H9 (cell line): ENCODE measurements at regions not wholly inside any gene's neighbourhood (a gene's known extent, or its start where the extent isn't known, plus 50 kb on each side); places are given as distances from the start of the nearest gene placed in this dataset.

Experiments
- DNase-seq: peaks from one replicate; pipeline ENCODE4 v3.0.0-alpha.2; 2017
- H2AFZ ChIP-seq: one replicate; pipeline ENCODE4 v1.6.1; 2013; ENCODE audit warnings: mild to moderate bottlenecking, low read length, control low read depth, moderate library complexity
- H2AK5ac ChIP-seq: 2 replicates; pipeline ENCODE4 v1.6.1; 2013; ENCODE audit warnings: low read length, control low read depth, mixed read lengths; ENCODE audit not compliant: insufficient read length
- H2BK120ac ChIP-seq: one replicate; pipeline ENCODE4 v1.6.1; 2013; ENCODE audit warnings: low read depth, mild to moderate bottlenecking, low read length, control low read depth, inconsistent platforms; ENCODE audit not compliant: poor library complexity, severe bottlenecking
- H2BK12ac ChIP-seq: 2 replicates; pipeline ENCODE4 v1.6.1; 2013; ENCODE audit warnings: low read length, control low read depth, mixed read lengths, low read depth; ENCODE audit not compliant: insufficient read length
- H2BK15ac ChIP-seq: 2 replicates; pipeline ENCODE4 v1.6.1; 2013; ENCODE audit warnings: low read depth, low read length, control low read depth
- H2BK20ac ChIP-seq: one replicate; pipeline ENCODE4 v1.6.1; 2013; ENCODE audit warnings: low read depth, mild to moderate bottlenecking, low read length, control low read depth, inconsistent platforms; ENCODE audit not compliant: poor library complexity, severe bottlenecking
- H2BK5ac ChIP-seq: 2 replicates; pipeline ENCODE4 v1.6.1; 2013; ENCODE audit warnings: low read length, control low read depth, mixed read lengths; ENCODE audit not compliant: insufficient read length
- H3K14ac ChIP-seq: 2 replicates; pipeline ENCODE4 v1.6.1; 2013; ENCODE audit warnings: low read length, control low read depth; ENCODE audit not compliant: insufficient read depth
- H3K18ac ChIP-seq: 2 replicates; pipeline ENCODE4 v1.6.1; 2013; ENCODE audit warnings: low read depth, mild to moderate bottlenecking, mixed read lengths, low read length, control low read depth; ENCODE audit not compliant: insufficient read length
- H3K23ac ChIP-seq: 2 replicates; pipeline ENCODE4 v1.6.1; 2013; ENCODE audit warnings: low read length, control low read depth, mixed read lengths, low read depth; ENCODE audit not compliant: insufficient read length
- H3K23me2 ChIP-seq: 2 replicates; pipeline ENCODE4 v1.6.1; 2013; ENCODE audit warnings: low read depth, mild to moderate bottlenecking, mixed read lengths, low read length, control low read depth; ENCODE audit not compliant: insufficient read length, poor library complexity, severe bottlenecking
- H3K27ac ChIP-seq: 2 replicates; pipeline ENCODE4 v1.5.1; 2013; ENCODE audit warnings: low read length, control low read depth, mixed read lengths, low read depth; ENCODE audit not compliant: insufficient read length
- H3K27me3 ChIP-seq: 2 replicates; pipeline ENCODE4 v1.6.1; 2013; ENCODE audit warnings: low read length, control low read depth, inconsistent platforms; ENCODE audit not compliant: insufficient read depth
- H3K4ac ChIP-seq: 2 replicates; pipeline ENCODE4 v1.6.1; 2013; ENCODE audit warnings: low read depth, mild to moderate bottlenecking, control low read depth, inconsistent platforms, low read length, moderate library complexity
- H3K4me1 ChIP-seq: 2 replicates; pipeline ENCODE4 v1.6.1; 2013; ENCODE audit warnings: low read length, control low read depth, inconsistent platforms; ENCODE audit not compliant: insufficient read depth
- H3K4me2 ChIP-seq: 2 replicates; pipeline ENCODE4 v1.6.1; 2013; ENCODE audit warnings: low read length, control low read depth, mixed read lengths; ENCODE audit not compliant: insufficient read length, insufficient read depth
- H3K56ac ChIP-seq: 2 replicates; pipeline ENCODE4 v1.6.1; 2013; ENCODE audit warnings: low read depth, mild to moderate bottlenecking, mixed read lengths, low read length, control low read depth; ENCODE audit not compliant: insufficient read length
- H3K79me1 ChIP-seq: 2 replicates; pipeline ENCODE4 v1.6.1; 2013; ENCODE audit warnings: low read depth, mild to moderate bottlenecking, moderate library complexity, low read length, control low read depth, inconsistent platforms; ENCODE audit not compliant: insufficient read depth, poor library complexity, severe bottlenecking
- H3K79me2 ChIP-seq: 2 replicates; pipeline ENCODE4 v1.6.1; 2013; ENCODE audit warnings: low read length, control low read depth, inconsistent platforms; ENCODE audit not compliant: insufficient read depth
- H3K9ac ChIP-seq: 2 replicates; pipeline ENCODE4 v1.6.1; 2013; ENCODE audit warnings: low read length, control low read depth, mixed read lengths; ENCODE audit not compliant: insufficient read length; ENCODE audit errors: extremely low read depth
- H3K9me3 ChIP-seq: one replicate; pipeline ENCODE4 v1.6.1; 2013; ENCODE audit warnings: low read depth, low read length, inconsistent platforms; ENCODE audit not compliant: control insufficient read depth
- H3T11ph ChIP-seq: one replicate; pipeline ENCODE4 v1.6.1; 2013; ENCODE audit warnings: mild to moderate bottlenecking, low read length, control low read depth, inconsistent platforms
- H4K20me1 ChIP-seq: one replicate; pipeline ENCODE4 v1.6.1; 2013; ENCODE audit not compliant: control insufficient read depth, insufficient read length, insufficient read depth
- H4K5ac ChIP-seq: 2 replicates; pipeline ENCODE4 v1.6.1; 2013; ENCODE audit warnings: low read depth, mild to moderate bottlenecking, mixed read lengths, low read length, control low read depth; ENCODE audit not compliant: insufficient read length
- H4K8ac ChIP-seq: replicated peaks from 2 replicates; pipeline ENCODE4 v1.6.1; 2013; ENCODE audit warnings: low read length, control low read depth, mixed read lengths, low read depth; ENCODE audit not compliant: insufficient read length
- H4K91ac ChIP-seq: 2 replicates; pipeline ENCODE4 v1.6.1; 2013; ENCODE audit warnings: low read depth, mild to moderate bottlenecking, moderate library complexity, mixed read lengths, low read length, control low read depth; ENCODE audit not compliant: insufficient read length
- H3K27ac Mint-ChIP-seq, 3 experiments: 2 replicates in 2 of 3; 3 replicates in 1 of 3; pipeline ENCODE4 v1.8.0; 2020 to 2021; ENCODE audit warnings: mixed read lengths in 3 of 3, mild to moderate bottlenecking in 1 of 3, moderate library complexity in 1 of 3
- H3K27me3 Mint-ChIP-seq: 2 replicates; pipeline ENCODE4 v1.8.0; 2021; ENCODE audit warnings: low read depth, mild to moderate bottlenecking, moderate library complexity, mixed read lengths
- H3K36me3 Mint-ChIP-seq, 3 experiments: 2 replicates in 2 of 3; 3 replicates in 1 of 3; pipeline ENCODE4 v1.8.0; 2020 to 2021; ENCODE audit warnings: low read depth in 3 of 3, mixed read lengths in 3 of 3; ENCODE audit not compliant: insufficient read depth in 1 of 3
- H3K4me1 Mint-ChIP-seq, 2 experiments: 2 replicates each; pipeline ENCODE4 v1.8.0; 2020; ENCODE audit warnings: mixed read lengths in 2 of 2
- H3K4me3 Mint-ChIP-seq, 2 experiments: 2 replicates in 1 of 2; 3 replicates in 1 of 2; pipeline ENCODE4 v1.8.0; 2020 to 2021; ENCODE audit warnings: mild to moderate bottlenecking in 2 of 2, mixed read lengths in 2 of 2, moderate library complexity in 1 of 2
- H3K9me3 Mint-ChIP-seq, 2 experiments: 2 replicates in 1 of 2; 3 replicates in 1 of 2; pipeline ENCODE4 v1.8.0; 2020; ENCODE audit warnings: mild to moderate bottlenecking in 2 of 2, mixed read lengths in 2 of 2, moderate library complexity in 1 of 2
- CTCF ChIP-seq: fragments of 200-600 bp; sonication (generic); conservative IDR thresholded peaks from 3 replicates; pipeline ENCODE4 v1.8.0; 2021; ENCODE audit warnings: antibody characterized with exemption, mild to moderate bottlenecking
- WGBS: extraction: QIAGEN DNeasy Blood & Tissue Kit; methylation state at CpG from one replicate; pipeline ENCODE4 v1.1.7; 2013; ENCODE audit warnings: missing lambda C conversion rate, low lambda C conversion rate, mixed read lengths; ENCODE audit not compliant: insufficient read length; ENCODE audit errors: extremely low coverage; 5-methylcytosine and 5-hydroxymethylcytosine counted together

DNA sequence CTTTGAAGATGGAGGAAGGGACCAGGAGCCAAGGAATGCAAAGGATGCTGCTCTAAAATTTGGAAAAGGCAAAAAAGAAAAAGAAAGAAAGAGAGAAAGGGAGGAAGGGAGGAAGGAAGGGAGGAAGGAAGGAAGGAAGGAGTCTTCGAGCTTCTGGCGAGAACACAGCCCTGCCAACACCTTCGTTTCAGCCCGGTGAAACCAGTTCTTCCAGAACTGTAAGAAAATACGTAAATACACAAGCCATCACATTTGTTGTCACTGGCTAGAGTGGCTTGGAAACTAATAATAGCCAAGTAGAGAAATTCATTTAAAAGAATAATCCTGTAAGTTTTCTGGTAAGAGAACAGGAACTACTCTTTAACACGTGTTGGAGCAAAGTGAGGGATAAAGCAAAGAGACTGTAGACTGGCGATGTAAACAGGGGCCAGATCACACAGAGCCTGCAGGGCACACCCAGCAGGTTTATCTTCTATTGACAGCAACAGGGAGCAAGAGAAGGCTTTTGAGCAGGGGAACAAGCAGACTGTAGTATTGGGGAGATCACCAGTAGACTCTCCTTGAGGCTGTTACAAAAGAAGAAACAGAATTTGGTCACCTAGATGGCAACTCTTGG, 188.7 kb upstream of the MPHOSPH6 start:
- no peaks in the 10 kb centered on the region for H3K4me1 ChIP-seq
- WGBS: no CpG with 5 or more reads among the region's 7 CpGs
- H2BK15ac ChIP-seq: no peak overlapping the region
- H4K91ac ChIP-seq: no peak overlapping the region
- H2BK12ac ChIP-seq: no peak overlapping the region
- Mint-ChIP-seq H3K36me3 (no peaks in the 10 kb centered on the region; a peak in 1 of 7 replicates), H3K4me3 (no peak overlapping the region), H3K4me1 (peaks cover 10% of the 10 kb centered on the region in 2 experiments; a peak in 2 of 4 replicates), H3K27me3 (peaks cover 8% of the 10 kb centered on the region; the same call in 1 of the 2 replicates), H3K9me3 (peaks cover 0 to 2% of the 10 kb centered on the region in 2 experiments; a peak in 3 of 5 replicates), H3K27ac (no peak overlapping the region)
- H2AK5ac ChIP-seq: no peak overlapping the region
- H3K4ac ChIP-seq: no peak overlapping the region
- no peak overlapping the region for H3K27ac ChIP-seq
- H3K79me1 ChIP-seq: no peaks in the 10 kb centered on the region
- DNase-seq: no peak
- no peak overlapping the region for H2BK120ac ChIP-seq
- no peaks in the 10 kb centered on the region for H3K9me3 ChIP-seq
- no peak overlapping the region for H3T11ph ChIP-seq
- no peak overlapping the region for H2AFZ ChIP-seq
- no peak overlapping the region for H2BK5ac ChIP-seq
- no peak overlapping the region for H3K14ac ChIP-seq
- no peak overlapping the region for H3K56ac ChIP-seq
- no peak overlapping the region for H3K18ac ChIP-seq
- no peak overlapping the region for H3K4me2 ChIP-seq
- no peaks in the 10 kb centered on the region for H3K27me3 ChIP-seq
- H3K79me2 ChIP-seq: no peaks in the 10 kb centered on the region
- H3K9ac ChIP-seq: no peak overlapping the region
- no peaks in the 10 kb centered on the region for H4K20me1 ChIP-seq
- no peak overlapping the region for H4K8ac ChIP-seq
- H3K23me2 ChIP-seq: no peaks in the 10 kb centered on the region
- no peak overlapping the region for H2BK20ac ChIP-seq
- no peak overlapping the region for H4K5ac ChIP-seq
- H3K23ac ChIP-seq: no peak overlapping the region
- TF ChIP-seq CTCF: no peak
